Trophoblast cell (in vitro differentiated cells and primary cell): ENCODE measurements at regions not wholly inside any gene's neighbourhood (a gene's known extent, or its start where the extent isn't known, plus 50 kb on each side); places are given as distances from the start of the nearest gene placed in this dataset.

Experiments
- DNase-seq, 2 donors: peaks; one replicate each; pipeline ENCODE4 v3.0.0-alpha.2; 2016
- H2AFZ ChIP-seq: 2 replicates; pipeline ENCODE4 v1.6.1; 2013; ENCODE audit warnings: low read length, moderate library complexity, mild to moderate bottlenecking; ENCODE audit not compliant: insufficient read depth, poor library complexity
- H2AK5ac ChIP-seq: 2 replicates; pipeline ENCODE4 v1.6.1; 2013; ENCODE audit warnings: mild to moderate bottlenecking, low read length
- H2BK120ac ChIP-seq: 2 replicates; pipeline ENCODE4 v1.6.1; 2013; ENCODE audit warnings: low read length, mild to moderate bottlenecking, moderate library complexity; ENCODE audit not compliant: insufficient read depth, poor library complexity
- H2BK12ac ChIP-seq: 2 replicates; pipeline ENCODE4 v1.6.1; 2013; ENCODE audit warnings: mild to moderate bottlenecking, low read length, moderate library complexity
- H2BK5ac ChIP-seq: 2 replicates; pipeline ENCODE4 v1.6.1; 2013; ENCODE audit warnings: low read length, low read depth, moderate library complexity, mild to moderate bottlenecking; ENCODE audit not compliant: poor library complexity
- H3K14ac ChIP-seq: 2 replicates; pipeline ENCODE4 v1.6.1; 2013; ENCODE audit warnings: mild to moderate bottlenecking, low read length
- H3K18ac ChIP-seq: 2 replicates; pipeline ENCODE4 v1.6.1; 2013; ENCODE audit warnings: mild to moderate bottlenecking, low read length
- H3K23ac ChIP-seq: 2 replicates; pipeline ENCODE4 v1.6.1; 2013; ENCODE audit warnings: low read length
- H3K27ac ChIP-seq: 2 replicates; pipeline ENCODE4 v1.5.1; 2013; ENCODE audit warnings: low read depth, mild to moderate bottlenecking, inconsistent platforms, low read length, moderate library complexity
- H3K27me3 ChIP-seq: 2 replicates; pipeline ENCODE4 v1.6.1; 2013; ENCODE audit warnings: inconsistent platforms, mild to moderate bottlenecking, low read length, moderate library complexity; ENCODE audit not compliant: insufficient read depth
- H3K36me3 ChIP-seq, 2 experiments: 1 replicate in 1 of 2; 2 replicates in 1 of 2; pipeline ENCODE4 v1.6.1; 2013; ENCODE audit warnings: low read length in 2 of 2, mild to moderate bottlenecking in 2 of 2, moderate library complexity in 1 of 2; ENCODE audit not compliant: insufficient read depth in 2 of 2, control insufficient read depth in 1 of 2
- H3K4ac ChIP-seq: 2 replicates; pipeline ENCODE4 v1.6.1; 2013; ENCODE audit warnings: low read depth, mild to moderate bottlenecking, low read length, moderate library complexity
- H3K4me1 ChIP-seq, 2 experiments: 1 replicate in 1 of 2; 2 replicates in 1 of 2; pipeline ENCODE4 v1.6.1; 2013; ENCODE audit warnings: low read length in 2 of 2, mild to moderate bottlenecking in 2 of 2, moderate library complexity in 1 of 2; ENCODE audit not compliant: insufficient read depth in 2 of 2, control insufficient read depth in 1 of 2
- H3K4me2 ChIP-seq: 2 replicates; pipeline ENCODE4 v1.6.1; 2013; ENCODE audit warnings: inconsistent platforms, mild to moderate bottlenecking, low read length, moderate library complexity
- H3K4me3 ChIP-seq: 2 replicates; pipeline ENCODE4 v1.5.1; 2013; ENCODE audit warnings: mild to moderate bottlenecking, low read depth, low read length, inconsistent platforms
- H3K79me1 ChIP-seq: one replicate; pipeline ENCODE4 v1.6.1; 2013; ENCODE audit warnings: low read length
- H3K79me2 ChIP-seq: 2 replicates; pipeline ENCODE4 v1.6.1; 2013; ENCODE audit warnings: low read length, mild to moderate bottlenecking; ENCODE audit not compliant: control insufficient read depth, insufficient read depth, poor library complexity
- H3K9ac ChIP-seq: 2 replicates; pipeline ENCODE4 v1.6.1; 2013; ENCODE audit warnings: mild to moderate bottlenecking, low read length
- H3K9me3 ChIP-seq: 2 replicates; pipeline ENCODE4 v1.6.1; 2013; ENCODE audit warnings: low read depth, mild to moderate bottlenecking, control low read depth, inconsistent platforms, low read length; ENCODE audit not compliant: insufficient read depth
- H4K12ac ChIP-seq: 2 replicates; pipeline ENCODE4 v1.6.1; 2013; ENCODE audit warnings: low read depth, mild to moderate bottlenecking, low read length, moderate library complexity
- H4K8ac ChIP-seq: 2 replicates; pipeline ENCODE4 v1.6.1; 2013; ENCODE audit warnings: low read depth, mild to moderate bottlenecking, low read length, moderate library complexity
- H4K91ac ChIP-seq: one replicate; pipeline ENCODE4 v1.6.1; 2013; ENCODE audit warnings: low read depth, mild to moderate bottlenecking, low read length, moderate library complexity
- WGBS: extraction: QIAGEN DNeasy Blood & Tissue Kit; methylation state at CpG from one replicate; pipeline ENCODE4 v1.1.7; 2013; ENCODE audit warnings: missing lambda C conversion rate; ENCODE audit not compliant: insufficient read length, insufficient coverage; ENCODE audit errors: extremely low coverage; 5-methylcytosine and 5-hydroxymethylcytosine counted together

- WGBS, result no CpG with 5 or more reads among the region's 2 CpGs
- Histone ChIP-seq H3K4me2 (no peak overlapping the region), H2BK120ac (no peak overlapping the region), H2AFZ (no peak overlapping the region), H3K23ac (no peak overlapping the region), H3K14ac (no peak overlapping the region), H3K4me1 (no peaks in the 10 kb centered on the region), H4K12ac (no peak overlapping the region), H3K4me3 (no peak overlapping the region), H2BK5ac (no peak overlapping the region), H3K18ac (no peak overlapping the region), H3K9ac (no peak overlapping the region), H3K27ac (no peak overlapping the region), H3K36me3 (no peaks in the 10 kb centered on the region), H3K9me3 (no peaks in the 10 kb centered on the region), H4K91ac (no peak overlapping the region), H3K27me3 (no peaks in the 10 kb centered on the region), H3K4ac (no peak overlapping the region), H2AK5ac (no peak overlapping the region), H3K79me2 (no peaks in the 10 kb centered on the region), H2BK12ac (no peak overlapping the region), H3K79me1 (no peaks in the 10 kb centered on the region), H4K8ac (no peak overlapping the region)
- no peak for DNase-seq
Observed at GRCh38 chr10:65408401-65408800, 1517.4 kb upstream of the LRRTM3 start.

DNA sequence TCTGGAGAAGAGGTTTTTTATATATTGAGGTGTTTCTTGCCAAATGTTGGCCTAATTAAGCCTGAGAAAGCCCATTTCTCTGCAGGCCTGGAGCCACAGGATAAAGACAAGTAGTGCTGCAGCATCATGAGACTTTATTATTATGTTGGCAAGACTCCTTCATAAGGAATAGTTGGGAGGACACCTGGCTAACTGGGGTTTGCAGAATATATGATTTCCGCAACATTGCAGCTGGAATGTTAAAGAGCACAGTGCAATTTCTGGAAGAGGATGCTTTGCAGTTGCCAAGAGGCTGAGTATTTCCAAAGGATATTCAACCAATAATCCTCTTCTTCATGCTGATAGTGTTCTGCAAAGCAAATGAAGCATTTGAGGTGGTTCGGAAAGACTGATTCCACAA is 1512.8 kb upstream of the LRRTM3 start:
- Histone ChIP-seq H3K4me1 (no peaks in the 10 kb centered on the region), H3K79me1 (no peaks in the 10 kb centered on the region), H3K9ac (no peak overlapping the region), H3K36me3 (no peaks in the 10 kb centered on the region), H3K79me2 (no peaks in the 10 kb centered on the region), H3K23ac (no peak overlapping the region), H2BK120ac (no peak overlapping the region), H2AFZ (no peak overlapping the region), H3K18ac (no peak overlapping the region), H3K27ac (no peak overlapping the region), H3K14ac (no peak overlapping the region), H3K4me2 (no peak overlapping the region), H4K8ac (no peak overlapping the region), H3K9me3 (no peaks in the 10 kb centered on the region), H4K91ac (no peak overlapping the region), H2AK5ac (no peak overlapping the region), H3K27me3 (no peaks in the 10 kb centered on the region), H2BK5ac (no peak overlapping the region), H3K4ac (no peak overlapping the region), H2BK12ac (no peak overlapping the region), H4K12ac (no peak overlapping the region), H3K4me3 (no peak overlapping the region)
- no CpG with 5 or more reads among the region's 2 CpGs for WGBS
- DNase-seq, result no peak

- no peak overlapping the region for H3K4me2 ChIP-seq
- H2AFZ ChIP-seq, result no peak overlapping the region
- DNase-seq, result no peak
- no peak overlapping the region for H4K8ac ChIP-seq
- no peaks in the 10 kb centered on the region for H3K4me1 ChIP-seq
- H3K27me3 ChIP-seq, result no peaks in the 10 kb centered on the region
- H3K36me3 ChIP-seq, result no peaks in the 10 kb centered on the region
- H3K23ac ChIP-seq, result no peak overlapping the region
- H3K4ac ChIP-seq, result no peak overlapping the region
- no peak overlapping the region for H3K4me3 ChIP-seq
- H3K18ac ChIP-seq, result no peak overlapping the region
- H3K9me3 ChIP-seq, result no peaks in the 10 kb centered on the region
- peaks cover 3% of the 10 kb centered on the region for H3K79me1 ChIP-seq
- H3K79me2 ChIP-seq, result no peaks in the 10 kb centered on the region
- no peak overlapping the region for H3K27ac ChIP-seq
- H4K12ac ChIP-seq, result no peak overlapping the region
- H3K14ac ChIP-seq, result no peak overlapping the region
- H2BK5ac ChIP-seq, result no peak overlapping the region
- no peak overlapping the region for H3K9ac ChIP-seq
- H2BK120ac ChIP-seq, result no peak overlapping the region
- no peak overlapping the region for H4K91ac ChIP-seq
- no peak overlapping the region for H2BK12ac ChIP-seq
- H2AK5ac ChIP-seq, result no peak overlapping the region
Observed at GRCh38 chr10:65415318-65415717, 1510.5 kb upstream of the LRRTM3 start.

DNA sequence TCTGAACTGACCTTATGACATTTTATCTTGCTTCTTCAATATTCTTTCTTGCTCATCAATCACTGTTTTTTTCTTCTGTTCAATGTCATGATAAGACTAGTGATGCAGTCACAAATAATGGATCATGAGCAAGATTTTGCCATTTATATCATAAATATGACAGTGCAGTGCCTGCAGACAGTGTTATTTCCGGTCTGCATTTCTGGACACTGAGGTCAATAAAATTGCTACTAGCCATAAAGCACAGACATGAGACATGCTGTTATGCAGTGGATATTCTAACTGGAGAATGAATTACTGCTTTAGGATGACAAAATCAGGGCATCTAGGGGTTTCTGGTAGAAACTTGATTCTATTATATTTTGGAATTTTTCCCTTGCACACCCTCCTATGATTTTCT is 1509.7 kb upstream of the LRRTM3 start:
- no peak overlapping the region for H3K18ac ChIP-seq
- peaks cover 3% of the 10 kb centered on the region for H3K79me1 ChIP-seq
- no peaks in the 10 kb centered on the region for H3K79me2 ChIP-seq
- H3K9me3 ChIP-seq, result no peaks in the 10 kb centered on the region
- H3K23ac ChIP-seq, result no peak overlapping the region
- WGBS, result no CpG with 5 or more reads among the region's 1 CpG
- no peak overlapping the region for H4K8ac ChIP-seq
- no peak overlapping the region for H2BK12ac ChIP-seq
- no peaks in the 10 kb centered on the region for H3K36me3 ChIP-seq
- no peak overlapping the region for H3K4me3 ChIP-seq
- H2BK5ac ChIP-seq, result no peak overlapping the region
- H4K12ac ChIP-seq, result no peak overlapping the region
- no peak overlapping the region for H3K14ac ChIP-seq
- no peak overlapping the region for H2AK5ac ChIP-seq
- H3K4me1 ChIP-seq, result no peaks in the 10 kb centered on the region
- no peak overlapping the region for H3K4me2 ChIP-seq
- no peak for DNase-seq
- H3K9ac ChIP-seq, result no peak overlapping the region
- no peak overlapping the region for H3K27ac ChIP-seq
- no peak overlapping the region for H2BK120ac ChIP-seq
- no peak overlapping the region for H4K91ac ChIP-seq
- H3K4ac ChIP-seq, result no peak overlapping the region
- no peaks in the 10 kb centered on the region for H3K27me3 ChIP-seq
- H2AFZ ChIP-seq, result no peak overlapping the region

DNA sequence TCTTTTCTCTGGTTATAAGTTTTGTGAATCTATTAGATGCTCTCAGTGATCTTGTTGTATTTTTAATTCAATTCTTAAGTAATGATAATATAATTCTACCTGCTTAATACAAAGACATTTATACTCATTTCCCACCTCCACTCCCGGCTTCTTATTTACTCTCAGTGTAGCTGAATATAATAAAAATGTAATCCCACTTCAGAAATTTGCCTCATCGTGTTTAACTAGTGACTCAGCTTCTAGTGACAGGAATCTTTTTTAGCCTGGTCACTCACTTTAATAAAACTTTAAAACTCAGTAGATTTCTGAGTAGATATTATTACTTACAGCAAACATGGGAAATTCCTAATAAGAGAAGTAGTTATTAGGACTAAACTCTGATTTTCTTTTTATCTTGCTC is 1506.2 kb upstream of the LRRTM3 start:
- H2BK5ac ChIP-seq, result no peak overlapping the region
- H3K79me2 ChIP-seq, result no peaks in the 10 kb centered on the region
- no peak overlapping the region for H4K12ac ChIP-seq
- no peak for DNase-seq
- no peak overlapping the region for H3K27ac ChIP-seq
- H2AFZ ChIP-seq, result no peak overlapping the region
- no peak overlapping the region for H3K18ac ChIP-seq
- no peak overlapping the region for H2BK12ac ChIP-seq
- H3K4ac ChIP-seq, result no peak overlapping the region
- no peak overlapping the region for H3K4me3 ChIP-seq
- no peak overlapping the region for H4K8ac ChIP-seq
- no peaks in the 10 kb centered on the region for H3K27me3 ChIP-seq
- no peak overlapping the region for H3K9ac ChIP-seq
- H2BK120ac ChIP-seq, result no peak overlapping the region
- no peaks in the 10 kb centered on the region for H3K36me3 ChIP-seq
- no peak overlapping the region for H2AK5ac ChIP-seq
- WGBS, result no CpG with 5 or more reads among the region's 2 CpGs
- no peak overlapping the region for H3K4me2 ChIP-seq
- peaks cover 3% of the 10 kb centered on the region for H3K79me1 ChIP-seq
- no peak overlapping the region for H3K23ac ChIP-seq
- no peak overlapping the region for H3K14ac ChIP-seq
- no peaks in the 10 kb centered on the region for H3K9me3 ChIP-seq
- no peak overlapping the region for H4K91ac ChIP-seq
- no peaks in the 10 kb centered on the region for H3K4me1 ChIP-seq
